SK-N-SH treated with all-trans-retinoic acid at 6 μM for 48 hours (cell line): ENCODE measurements at regions not wholly inside any gene's neighbourhood (a gene's known extent, or its start where the extent isn't known, plus 50 kb on each side); places are given as distances from the start of the nearest gene placed in this dataset.

Experiments used
- ATAC-seq: fragments of 200-7000 bp; cut with Tn5 transposase; 3 replicates; pipeline ENCODE4 v1.9.1; 2020; ENCODE audit warnings: mild to moderate bottlenecking, moderate library complexity
- ARNTL ChIP-seq: fragments of 450-650 bp; formaldehyde crosslinking; IDR thresholded peaks from 2 replicates; pipeline ENCODE4 v1.5.0; 2020; ENCODE audit warnings: low read depth, mild to moderate bottlenecking, moderate library complexity, borderline replicate concordance
- BACH2 ChIP-seq: fragments of 250-450 bp; sonication (Bioruptor Pico); IDR thresholded peaks from 2 replicates; pipeline ENCODE4 v1.9.0; 2021; ENCODE audit warnings: mild to moderate bottlenecking, borderline replicate concordance
- CSDC2 ChIP-seq: fragments of 250-450 bp; sonication (Bioruptor Pico); IDR thresholded peaks from 2 replicates; pipeline ENCODE4 v1.5.0; 2020; ENCODE audit warnings: mild to moderate bottlenecking, moderate library complexity
- ESRRG ChIP-seq: fragments of 250-450 bp; sonication (Bioruptor Pico); IDR thresholded peaks from 2 replicates; pipeline ENCODE4 v1.6.1; 2021; ENCODE audit warnings: mild to moderate bottlenecking
- GLIS3 ChIP-seq: fragments of 250-450 bp; sonication (Bioruptor Pico); IDR thresholded peaks from 2 replicates; pipeline ENCODE4 v1.5.0; 2020; ENCODE audit warnings: mild to moderate bottlenecking, moderate library complexity
- ISL1 ChIP-seq: fragments of 250-450 bp; sonication (Bioruptor Pico); IDR thresholded peaks from 2 replicates; pipeline ENCODE4 v2.1.2; 2022; ENCODE audit warnings: mild to moderate bottlenecking, moderate library complexity
- PPARA ChIP-seq: fragments of 250-450 bp; sonication (Bioruptor Pico); IDR thresholded peaks from 2 replicates; pipeline ENCODE4 v1.5.0; 2020; ENCODE audit warnings: mild to moderate bottlenecking, borderline replicate concordance
- RARB ChIP-seq: fragments of 250-450 bp; sonication (Bioruptor Pico); IDR thresholded peaks from 2 replicates; pipeline ENCODE4 v1.8.0; 2021; ENCODE audit warnings: mild to moderate bottlenecking, moderate library complexity
- SNAI2 ChIP-seq: fragments of 250-450 bp; sonication (Bioruptor Pico); IDR thresholded peaks from 2 replicates; pipeline ENCODE4 v1.5.0; 2020; ENCODE audit warnings: mild to moderate bottlenecking, moderate library complexity
- TCF4 ChIP-seq: fragments of 250-450 bp; sonication (Bioruptor Pico); IDR thresholded peaks from 2 replicates; pipeline ENCODE4 v1.8.0; 2021; ENCODE audit warnings: mild to moderate bottlenecking, moderate library complexity, borderline replicate concordance
- TOX ChIP-seq: fragments of 250-450 bp; sonication (Bioruptor Pico); IDR thresholded peaks from 2 replicates; pipeline ENCODE4 v1.8.0; 2021; ENCODE audit warnings: mild to moderate bottlenecking, moderate library complexity, borderline replicate concordance
- ZC3H10 ChIP-seq: fragments of 250-450 bp; sonication (Bioruptor Pico); IDR thresholded peaks from 2 replicates; pipeline ENCODE4 v1.5.1; 2021; ENCODE audit warnings: mild to moderate bottlenecking, moderate library complexity
- ZFP3 ChIP-seq: fragments of 250-450 bp; sonication (Bioruptor Pico); IDR thresholded peaks from 2 replicates; pipeline ENCODE4 v1.5.0; 2020; ENCODE audit warnings: mild to moderate bottlenecking, moderate library complexity
- ZFP30 ChIP-seq: fragments of 450-650 bp; formaldehyde crosslinking; IDR thresholded peaks from 2 replicates; pipeline ENCODE4 v1.5.0; 2022; ENCODE audit warnings: mild to moderate bottlenecking, moderate library complexity
- ZNF565 ChIP-seq: fragments of 450-650 bp; formaldehyde crosslinking; conservative IDR thresholded peaks from 2 replicates; pipeline ENCODE4 v1.5.0; 2020; ENCODE audit warnings: low read depth, mild to moderate bottlenecking, moderate library complexity
- ZNF70 ChIP-seq: fragments of 450-650 bp; formaldehyde crosslinking; IDR thresholded peaks from 2 replicates; pipeline ENCODE4 v1.5.0; 2020; ENCODE audit warnings: mild to moderate bottlenecking, moderate library complexity
- ZNF8 ChIP-seq: fragments of 450-650 bp; formaldehyde crosslinking; IDR thresholded peaks from 2 replicates; pipeline ENCODE4 v1.5.0; 2020; ENCODE audit warnings: mild to moderate bottlenecking, moderate library complexity
- TF ChIP-seq, protein P1 (sequence below): fragments of 250-450 bp; sonication (Bioruptor Pico); IDR thresholded peaks from 2 replicates; pipeline ENCODE4 v1.5.1; 2020; ENCODE audit warnings: low read depth, mild to moderate bottlenecking, moderate library complexity
- TF ChIP-seq, protein P2 (sequence below): fragments of 250-450 bp; sonication (Bioruptor Pico); IDR thresholded peaks from 2 replicates; pipeline ENCODE4 v1.8.0; 2021; ENCODE audit warnings: low read depth, mild to moderate bottlenecking, moderate library complexity, borderline replicate concordance
- TF ChIP-seq, protein P3 (sequence below): fragments of 250-450 bp; sonication (Bioruptor Pico); IDR thresholded peaks from 2 replicates; pipeline ENCODE4 v1.8.0; 2020; ENCODE audit warnings: mild to moderate bottlenecking, moderate library complexity, borderline replicate concordance
- TF ChIP-seq, protein P4 (sequence below): fragments of 250-450 bp; sonication (Bioruptor Pico); IDR thresholded peaks from 2 replicates; pipeline ENCODE4 v1.5.1; 2021; ENCODE audit warnings: mild to moderate bottlenecking, moderate library complexity
- TF ChIP-seq, protein P5 (sequence below): fragments of 250-450 bp; sonication (Bioruptor Pico); IDR thresholded peaks from 2 replicates; pipeline ENCODE4 v1.5.0; 2020; ENCODE audit warnings: mild to moderate bottlenecking, moderate library complexity

DNA sequence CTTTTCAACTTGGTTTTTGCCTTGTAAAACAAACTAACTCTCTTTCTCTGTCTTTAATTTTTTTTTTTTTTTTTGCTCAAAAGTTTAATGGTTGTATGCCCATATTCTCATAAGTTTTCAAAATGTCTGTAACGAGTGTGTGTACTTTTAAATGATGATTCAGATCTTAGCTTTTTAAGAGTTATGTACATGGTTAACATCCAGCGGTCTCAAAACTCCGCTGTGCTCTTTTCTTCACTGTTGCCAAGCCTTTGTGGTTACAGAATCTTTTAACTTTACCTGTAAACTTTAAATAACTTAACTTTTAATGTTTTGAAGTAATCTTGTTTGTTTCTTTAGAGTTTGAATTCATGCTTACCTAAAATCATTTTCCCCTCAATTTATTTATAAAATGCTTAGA, 133.0 kb downstream of the SAMD5 start:
- TF ChIP-seq, protein P1, sequence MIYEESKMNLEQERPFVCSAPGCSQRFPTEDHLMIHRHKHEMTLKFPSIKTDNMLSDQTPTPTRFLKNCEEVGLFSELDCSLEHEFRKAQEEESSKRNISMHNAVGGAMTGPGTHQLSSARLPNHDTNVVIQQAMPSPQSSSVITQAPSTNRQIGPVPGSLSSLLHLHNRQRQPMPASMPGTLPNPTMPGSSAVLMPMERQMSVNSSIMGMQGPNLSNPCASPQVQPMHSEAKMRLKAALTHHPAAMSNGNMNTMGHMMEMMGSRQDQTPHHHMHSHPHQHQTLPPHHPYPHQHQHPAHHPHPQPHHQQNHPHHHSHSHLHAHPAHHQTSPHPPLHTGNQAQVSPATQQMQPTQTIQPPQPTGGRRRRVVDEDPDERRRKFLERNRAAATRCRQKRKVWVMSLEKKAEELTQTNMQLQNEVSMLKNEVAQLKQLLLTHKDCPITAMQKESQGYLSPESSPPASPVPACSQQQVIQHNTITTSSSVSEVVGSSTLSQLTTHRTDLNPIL = no peak
- TF ChIP-seq ZNF70 (CRISPR knock-in tag) (no peak), SNAI2 (CRISPR knock-in tag) (no peak), ARNTL (no peak), BACH2 (CRISPR knock-in tag) (no peak), ISL1 (CRISPR knock-in tag) (no peak), ZC3H10 (CRISPR knock-in tag) (no peak), ZFP3 (no peak), TCF4 (CRISPR knock-in tag) (no peak), PPARA (CRISPR knock-in tag) (no peak), ZFP30 (CRISPR knock-in tag) (no peak), ESRRG (CRISPR knock-in tag) (no peak), ZNF565 (CRISPR knock-in tag) (no peak), TOX (CRISPR knock-in tag) (no peak), GLIS3 (no peak)
- TF ChIP-seq, protein P2, sequence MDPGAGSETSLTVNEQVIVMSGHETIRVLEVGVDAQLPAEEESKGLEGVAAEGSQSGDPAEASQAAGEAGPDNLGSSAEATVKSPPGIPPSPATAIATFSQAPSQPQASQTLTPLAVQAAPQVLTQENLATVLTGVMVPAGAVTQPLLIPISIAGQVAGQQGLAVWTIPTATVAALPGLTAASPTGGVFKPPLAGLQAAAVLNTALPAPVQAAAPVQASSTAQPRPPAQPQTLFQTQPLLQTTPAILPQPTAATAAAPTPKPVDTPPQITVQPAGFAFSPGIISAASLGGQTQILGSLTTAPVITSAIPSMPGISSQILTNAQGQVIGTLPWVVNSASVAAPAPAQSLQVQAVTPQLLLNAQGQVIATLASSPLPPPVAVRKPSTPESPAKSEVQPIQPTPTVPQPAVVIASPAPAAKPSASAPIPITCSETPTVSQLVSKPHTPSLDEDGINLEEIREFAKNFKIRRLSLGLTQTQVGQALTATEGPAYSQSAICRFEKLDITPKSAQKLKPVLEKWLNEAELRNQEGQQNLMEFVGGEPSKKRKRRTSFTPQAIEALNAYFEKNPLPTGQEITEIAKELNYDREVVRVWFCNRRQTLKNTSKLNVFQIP (CRISPR knock-in tag) = no peak
- TF ChIP-seq, protein P3, sequence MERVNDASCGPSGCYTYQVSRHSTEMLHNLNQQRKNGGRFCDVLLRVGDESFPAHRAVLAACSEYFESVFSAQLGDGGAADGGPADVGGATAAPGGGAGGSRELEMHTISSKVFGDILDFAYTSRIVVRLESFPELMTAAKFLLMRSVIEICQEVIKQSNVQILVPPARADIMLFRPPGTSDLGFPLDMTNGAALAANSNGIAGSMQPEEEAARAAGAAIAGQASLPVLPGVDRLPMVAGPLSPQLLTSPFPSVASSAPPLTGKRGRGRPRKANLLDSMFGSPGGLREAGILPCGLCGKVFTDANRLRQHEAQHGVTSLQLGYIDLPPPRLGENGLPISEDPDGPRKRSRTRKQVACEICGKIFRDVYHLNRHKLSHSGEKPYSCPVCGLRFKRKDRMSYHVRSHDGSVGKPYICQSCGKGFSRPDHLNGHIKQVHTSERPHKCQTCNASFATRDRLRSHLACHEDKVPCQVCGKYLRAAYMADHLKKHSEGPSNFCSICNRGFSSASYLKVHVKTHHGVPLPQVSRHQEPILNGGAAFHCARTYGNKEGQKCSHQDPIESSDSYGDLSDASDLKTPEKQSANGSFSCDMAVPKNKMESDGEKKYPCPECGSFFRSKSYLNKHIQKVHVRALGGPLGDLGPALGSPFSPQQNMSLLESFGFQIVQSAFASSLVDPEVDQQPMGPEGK = no peak
- TF ChIP-seq, protein P4, sequence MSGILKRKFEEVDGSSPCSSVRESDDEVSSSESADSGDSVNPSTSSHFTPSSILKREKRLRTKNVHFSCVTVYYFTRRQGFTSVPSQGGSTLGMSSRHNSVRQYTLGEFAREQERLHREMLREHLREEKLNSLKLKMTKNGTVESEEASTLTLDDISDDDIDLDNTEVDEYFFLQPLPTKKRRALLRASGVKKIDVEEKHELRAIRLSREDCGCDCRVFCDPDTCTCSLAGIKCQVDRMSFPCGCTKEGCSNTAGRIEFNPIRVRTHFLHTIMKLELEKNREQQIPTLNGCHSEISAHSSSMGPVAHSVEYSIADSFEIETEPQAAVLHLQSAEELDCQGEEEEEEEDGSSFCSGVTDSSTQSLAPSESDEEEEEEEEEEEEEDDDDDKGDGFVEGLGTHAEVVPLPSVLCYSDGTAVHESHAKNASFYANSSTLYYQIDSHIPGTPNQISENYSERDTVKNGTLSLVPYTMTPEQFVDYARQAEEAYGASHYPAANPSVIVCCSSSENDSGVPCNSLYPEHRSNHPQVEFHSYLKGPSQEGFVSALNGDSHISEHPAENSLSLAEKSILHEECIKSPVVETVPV (CRISPR knock-in tag) = no peak
- no peak for ATAC-seq

DNA sequence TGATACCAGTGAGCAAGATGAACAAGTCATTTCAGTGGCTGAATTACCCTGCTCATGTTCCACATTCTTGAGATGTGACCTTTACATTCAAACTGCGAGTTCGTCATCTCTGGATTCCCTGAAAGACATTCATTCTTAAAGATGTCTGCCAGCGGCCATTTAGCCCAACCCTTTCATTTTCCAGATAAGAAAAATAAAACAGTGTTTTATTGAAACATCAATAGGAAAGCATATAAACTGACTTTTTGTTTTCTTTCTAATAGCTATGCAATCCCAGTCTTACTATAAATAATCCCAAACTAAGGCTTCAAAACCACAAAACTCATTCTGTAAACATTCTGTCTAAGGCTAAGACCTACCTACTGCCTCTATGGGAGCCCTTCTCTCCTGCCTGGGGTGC, 134.0 kb downstream of the SAMD5 start:
- TF ChIP-seq TCF4 (CRISPR knock-in tag) (no peak), ARNTL (no peak), ZNF8 (CRISPR knock-in tag) (no peak), CSDC2 (CRISPR knock-in tag) (no peak)
- TF ChIP-seq, protein P1 = no peak
- no peak for ATAC-seq

DNA sequence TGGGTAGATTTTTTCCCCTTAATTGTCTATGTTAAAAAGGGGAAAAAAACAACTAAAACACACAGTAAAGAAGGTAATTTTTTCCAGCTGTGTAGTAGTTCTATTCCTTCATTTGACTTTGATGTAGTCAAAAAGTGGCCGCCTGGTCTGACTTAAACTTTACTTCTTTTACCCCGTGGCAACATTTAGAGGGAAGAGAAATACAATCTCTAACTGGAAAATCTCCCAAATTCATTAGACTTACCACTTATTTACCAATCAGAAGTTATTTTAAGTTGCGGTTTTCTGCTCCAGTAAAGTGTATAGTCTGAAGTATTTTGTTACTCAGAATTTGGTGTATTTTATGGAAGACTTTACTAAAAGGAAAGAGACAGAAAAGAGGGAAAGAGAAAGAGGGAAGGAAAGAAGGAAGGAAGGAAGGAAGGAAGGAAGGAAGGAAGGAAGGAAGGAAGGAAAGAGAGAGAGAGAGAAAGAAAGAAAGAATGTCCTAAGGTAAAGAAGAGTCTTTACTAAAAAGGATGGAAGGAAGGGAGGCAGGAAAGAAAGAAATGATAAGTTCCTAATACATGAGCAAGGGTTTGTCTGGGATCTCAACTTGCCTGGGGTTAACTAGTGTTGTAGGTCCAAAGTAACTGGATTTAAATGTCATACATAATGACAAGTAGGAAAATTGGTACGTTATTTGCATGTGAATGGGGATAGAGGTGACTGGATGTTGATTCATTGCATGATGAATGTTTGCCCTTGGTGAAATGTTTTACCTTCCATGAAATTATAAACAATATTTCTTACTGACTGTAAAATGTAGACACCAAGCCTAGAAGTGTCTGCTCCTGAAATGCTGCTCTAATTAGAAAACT, 135.1 kb downstream of the SAMD5 start:
- ATAC-seq = no peak
- no peak for TF ChIP-seq ZFP3
- TF ChIP-seq BACH2 (CRISPR knock-in tag) = no peak
- TF ChIP-seq ZNF565 (CRISPR knock-in tag) = no peak
- TF ChIP-seq ISL1 (CRISPR knock-in tag) = no peak
- no peak for TF ChIP-seq ZFP30 (CRISPR knock-in tag)
- no peak for TF ChIP-seq PPARA (CRISPR knock-in tag)
- TF ChIP-seq ARNTL = no peak
- no peak for TF ChIP-seq ZC3H10 (CRISPR knock-in tag)
- no peak for TF ChIP-seq RARB
- no peak for TF ChIP-seq SNAI2 (CRISPR knock-in tag)
- no peak for TF ChIP-seq GLIS3
- TF ChIP-seq, protein P5, sequence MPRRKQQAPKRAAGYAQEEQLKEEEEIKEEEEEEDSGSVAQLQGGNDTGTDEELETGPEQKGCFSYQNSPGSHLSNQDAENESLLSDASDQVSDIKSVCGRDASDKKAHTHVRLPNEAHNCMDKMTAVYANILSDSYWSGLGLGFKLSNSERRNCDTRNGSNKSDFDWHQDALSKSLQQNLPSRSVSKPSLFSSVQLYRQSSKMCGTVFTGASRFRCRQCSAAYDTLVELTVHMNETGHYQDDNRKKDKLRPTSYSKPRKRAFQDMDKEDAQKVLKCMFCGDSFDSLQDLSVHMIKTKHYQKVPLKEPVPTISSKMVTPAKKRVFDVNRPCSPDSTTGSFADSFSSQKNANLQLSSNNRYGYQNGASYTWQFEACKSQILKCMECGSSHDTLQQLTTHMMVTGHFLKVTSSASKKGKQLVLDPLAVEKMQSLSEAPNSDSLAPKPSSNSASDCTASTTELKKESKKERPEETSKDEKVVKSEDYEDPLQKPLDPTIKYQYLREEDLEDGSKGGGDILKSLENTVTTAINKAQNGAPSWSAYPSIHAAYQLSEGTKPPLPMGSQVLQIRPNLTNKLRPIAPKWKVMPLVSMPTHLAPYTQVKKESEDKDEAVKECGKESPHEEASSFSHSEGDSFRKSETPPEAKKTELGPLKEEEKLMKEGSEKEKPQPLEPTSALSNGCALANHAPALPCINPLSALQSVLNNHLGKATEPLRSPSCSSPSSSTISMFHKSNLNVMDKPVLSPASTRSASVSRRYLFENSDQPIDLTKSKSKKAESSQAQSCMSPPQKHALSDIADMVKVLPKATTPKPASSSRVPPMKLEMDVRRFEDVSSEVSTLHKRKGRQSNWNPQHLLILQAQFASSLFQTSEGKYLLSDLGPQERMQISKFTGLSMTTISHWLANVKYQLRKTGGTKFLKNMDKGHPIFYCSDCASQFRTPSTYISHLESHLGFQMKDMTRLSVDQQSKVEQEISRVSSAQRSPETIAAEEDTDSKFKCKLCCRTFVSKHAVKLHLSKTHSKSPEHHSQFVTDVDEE (CRISPR knock-in tag) = no peak
- no peak for TF ChIP-seq ZNF70 (CRISPR knock-in tag)
- TF ChIP-seq, protein P3 = no peak
- no peak for TF ChIP-seq TOX (CRISPR knock-in tag)
